H9 (cell line): ENCODE measurements at regions not wholly inside any gene's neighbourhood (a gene's known extent, or its start where the extent isn't known, plus 50 kb on each side); places are given as distances from the start of the nearest gene placed in this dataset.

Experiments used
- DNase-seq: peaks from one replicate; pipeline ENCODE4 v3.0.0-alpha.2; 2017
- H2AFZ ChIP-seq: one replicate; pipeline ENCODE4 v1.6.1; 2013; ENCODE audit warnings: mild to moderate bottlenecking, low read length, control low read depth, moderate library complexity
- H2AK5ac ChIP-seq: 2 replicates; pipeline ENCODE4 v1.6.1; 2013; ENCODE audit warnings: low read length, control low read depth, mixed read lengths; ENCODE audit not compliant: insufficient read length
- H2BK120ac ChIP-seq: one replicate; pipeline ENCODE4 v1.6.1; 2013; ENCODE audit warnings: low read depth, mild to moderate bottlenecking, low read length, control low read depth, inconsistent platforms; ENCODE audit not compliant: poor library complexity, severe bottlenecking
- H2BK12ac ChIP-seq: 2 replicates; pipeline ENCODE4 v1.6.1; 2013; ENCODE audit warnings: low read length, control low read depth, mixed read lengths, low read depth; ENCODE audit not compliant: insufficient read length
- H2BK15ac ChIP-seq: 2 replicates; pipeline ENCODE4 v1.6.1; 2013; ENCODE audit warnings: low read depth, low read length, control low read depth
- H2BK20ac ChIP-seq: one replicate; pipeline ENCODE4 v1.6.1; 2013; ENCODE audit warnings: low read depth, mild to moderate bottlenecking, low read length, control low read depth, inconsistent platforms; ENCODE audit not compliant: poor library complexity, severe bottlenecking
- H2BK5ac ChIP-seq: 2 replicates; pipeline ENCODE4 v1.6.1; 2013; ENCODE audit warnings: low read length, control low read depth, mixed read lengths; ENCODE audit not compliant: insufficient read length
- H3K14ac ChIP-seq: 2 replicates; pipeline ENCODE4 v1.6.1; 2013; ENCODE audit warnings: low read length, control low read depth; ENCODE audit not compliant: insufficient read depth
- H3K18ac ChIP-seq: 2 replicates; pipeline ENCODE4 v1.6.1; 2013; ENCODE audit warnings: low read depth, mild to moderate bottlenecking, mixed read lengths, low read length, control low read depth; ENCODE audit not compliant: insufficient read length
- H3K23ac ChIP-seq: 2 replicates; pipeline ENCODE4 v1.6.1; 2013; ENCODE audit warnings: low read length, control low read depth, mixed read lengths, low read depth; ENCODE audit not compliant: insufficient read length
- H3K23me2 ChIP-seq: 2 replicates; pipeline ENCODE4 v1.6.1; 2013; ENCODE audit warnings: low read depth, mild to moderate bottlenecking, mixed read lengths, low read length, control low read depth; ENCODE audit not compliant: insufficient read length, poor library complexity, severe bottlenecking
- H3K27ac ChIP-seq: 2 replicates; pipeline ENCODE4 v1.5.1; 2013; ENCODE audit warnings: low read length, control low read depth, mixed read lengths, low read depth; ENCODE audit not compliant: insufficient read length
- H3K27me3 ChIP-seq: 2 replicates; pipeline ENCODE4 v1.6.1; 2013; ENCODE audit warnings: low read length, control low read depth, inconsistent platforms; ENCODE audit not compliant: insufficient read depth
- H3K4ac ChIP-seq: 2 replicates; pipeline ENCODE4 v1.6.1; 2013; ENCODE audit warnings: low read depth, mild to moderate bottlenecking, control low read depth, inconsistent platforms, low read length, moderate library complexity
- H3K4me1 ChIP-seq: 2 replicates; pipeline ENCODE4 v1.6.1; 2013; ENCODE audit warnings: low read length, control low read depth, inconsistent platforms; ENCODE audit not compliant: insufficient read depth
- H3K4me2 ChIP-seq: 2 replicates; pipeline ENCODE4 v1.6.1; 2013; ENCODE audit warnings: low read length, control low read depth, mixed read lengths; ENCODE audit not compliant: insufficient read length, insufficient read depth
- H3K56ac ChIP-seq: 2 replicates; pipeline ENCODE4 v1.6.1; 2013; ENCODE audit warnings: low read depth, mild to moderate bottlenecking, mixed read lengths, low read length, control low read depth; ENCODE audit not compliant: insufficient read length
- H3K79me1 ChIP-seq: 2 replicates; pipeline ENCODE4 v1.6.1; 2013; ENCODE audit warnings: low read depth, mild to moderate bottlenecking, moderate library complexity, low read length, control low read depth, inconsistent platforms; ENCODE audit not compliant: insufficient read depth, poor library complexity, severe bottlenecking
- H3K79me2 ChIP-seq: 2 replicates; pipeline ENCODE4 v1.6.1; 2013; ENCODE audit warnings: low read length, control low read depth, inconsistent platforms; ENCODE audit not compliant: insufficient read depth
- H3K9ac ChIP-seq: 2 replicates; pipeline ENCODE4 v1.6.1; 2013; ENCODE audit warnings: low read length, control low read depth, mixed read lengths; ENCODE audit not compliant: insufficient read length; ENCODE audit errors: extremely low read depth
- H3K9me3 ChIP-seq: one replicate; pipeline ENCODE4 v1.6.1; 2013; ENCODE audit warnings: low read depth, low read length, inconsistent platforms; ENCODE audit not compliant: control insufficient read depth
- H3T11ph ChIP-seq: one replicate; pipeline ENCODE4 v1.6.1; 2013; ENCODE audit warnings: mild to moderate bottlenecking, low read length, control low read depth, inconsistent platforms
- H4K20me1 ChIP-seq: one replicate; pipeline ENCODE4 v1.6.1; 2013; ENCODE audit not compliant: control insufficient read depth, insufficient read length, insufficient read depth
- H4K5ac ChIP-seq: 2 replicates; pipeline ENCODE4 v1.6.1; 2013; ENCODE audit warnings: low read depth, mild to moderate bottlenecking, mixed read lengths, low read length, control low read depth; ENCODE audit not compliant: insufficient read length
- H4K8ac ChIP-seq: replicated peaks from 2 replicates; pipeline ENCODE4 v1.6.1; 2013; ENCODE audit warnings: low read length, control low read depth, mixed read lengths, low read depth; ENCODE audit not compliant: insufficient read length
- H4K91ac ChIP-seq: 2 replicates; pipeline ENCODE4 v1.6.1; 2013; ENCODE audit warnings: low read depth, mild to moderate bottlenecking, moderate library complexity, mixed read lengths, low read length, control low read depth; ENCODE audit not compliant: insufficient read length
- H3K27ac Mint-ChIP-seq, 3 experiments: 2 replicates in 2 of 3; 3 replicates in 1 of 3; pipeline ENCODE4 v1.8.0; 2020 to 2021; ENCODE audit warnings: mixed read lengths in 3 of 3, mild to moderate bottlenecking in 1 of 3, moderate library complexity in 1 of 3
- H3K27me3 Mint-ChIP-seq: 2 replicates; pipeline ENCODE4 v1.8.0; 2021; ENCODE audit warnings: low read depth, mild to moderate bottlenecking, moderate library complexity, mixed read lengths
- H3K36me3 Mint-ChIP-seq, 3 experiments: 2 replicates in 2 of 3; 3 replicates in 1 of 3; pipeline ENCODE4 v1.8.0; 2020 to 2021; ENCODE audit warnings: low read depth in 3 of 3, mixed read lengths in 3 of 3; ENCODE audit not compliant: insufficient read depth in 1 of 3
- H3K4me1 Mint-ChIP-seq, 2 experiments: 2 replicates each; pipeline ENCODE4 v1.8.0; 2020; ENCODE audit warnings: mixed read lengths in 2 of 2
- H3K4me3 Mint-ChIP-seq, 2 experiments: 2 replicates in 1 of 2; 3 replicates in 1 of 2; pipeline ENCODE4 v1.8.0; 2020 to 2021; ENCODE audit warnings: mild to moderate bottlenecking in 2 of 2, mixed read lengths in 2 of 2, moderate library complexity in 1 of 2
- H3K9me3 Mint-ChIP-seq, 2 experiments: 2 replicates in 1 of 2; 3 replicates in 1 of 2; pipeline ENCODE4 v1.8.0; 2020; ENCODE audit warnings: mild to moderate bottlenecking in 2 of 2, mixed read lengths in 2 of 2, moderate library complexity in 1 of 2
- CTCF ChIP-seq: fragments of 200-600 bp; sonication (generic); conservative IDR thresholded peaks from 3 replicates; pipeline ENCODE4 v1.8.0; 2021; ENCODE audit warnings: antibody characterized with exemption, mild to moderate bottlenecking
- WGBS: extraction: QIAGEN DNeasy Blood & Tissue Kit; methylation state at CpG from one replicate; pipeline ENCODE4 v1.1.7; 2013; ENCODE audit warnings: missing lambda C conversion rate, low lambda C conversion rate, mixed read lengths; ENCODE audit not compliant: insufficient read length; ENCODE audit errors: extremely low coverage; 5-methylcytosine and 5-hydroxymethylcytosine counted together

- peaks cover 0 to 2% of the 10 kb centered on the region in 2 experiments; a peak in 3 of 5 replicates for H3K9me3 Mint-ChIP-seq
- Histone ChIP-seq H3K56ac (no peak overlapping the region), H3T11ph (no peak overlapping the region), H2BK12ac (no peak overlapping the region), H3K4me2 (no peak overlapping the region), H2AFZ (no peak overlapping the region), H4K91ac (no peak overlapping the region), H3K79me1 (no peaks in the 10 kb centered on the region), H3K9me3 (no peaks in the 10 kb centered on the region), H3K4ac (no peak overlapping the region), H3K27ac (no peak overlapping the region), H4K8ac (no peak overlapping the region), H2AK5ac (no peak overlapping the region), H2BK5ac (no peak overlapping the region), H2BK15ac (no peak overlapping the region), H3K18ac (no peak overlapping the region), H4K5ac (no peak overlapping the region), H3K79me2 (no peaks in the 10 kb centered on the region), H2BK20ac (no peak overlapping the region), H3K4me1 (peaks cover 7% of the 10 kb centered on the region; the same call in 1 of the 2 replicates), H2BK120ac (no peak overlapping the region), H3K14ac (no peak overlapping the region), H3K9ac (no peak overlapping the region), H4K20me1 (no peaks in the 10 kb centered on the region), H3K23ac (no peak overlapping the region), H3K27me3 (no peaks in the 10 kb centered on the region), H3K23me2 (no peaks in the 10 kb centered on the region)
- TF ChIP-seq CTCF = no peak
- no peak overlapping the region for H3K4me3 Mint-ChIP-seq
- peak overlapping the region in 1 of 3 experiments; percentile 71; a peak in 2 of 7 replicates for H3K27ac Mint-ChIP-seq
- no peak for DNase-seq
- peaks cover 1% of the 10 kb centered on the region for H3K27me3 Mint-ChIP-seq
- peaks cover 0 to 3% (median 0%) of the 10 kb centered on the region in 3 experiments; a peak in 1 of 7 replicates for H3K36me3 Mint-ChIP-seq
- H3K4me1 Mint-ChIP-seq = peaks cover 16 to 22% of the 10 kb centered on the region in 2 experiments
- no CpG with 5 or more reads among the region's 2 CpGs for WGBS
Observed at GRCh38 chr6:11926594-11927407, 85.3 kb upstream of the HIVEP1 start.
